ENCODE measurements at regions not wholly inside any gene's neighbourhood (a gene's known extent, or its start where the extent isn't known, plus 50 kb on each side); places are given as distances from the start of the nearest gene placed in this dataset.
"Not testable (repeated sequence)": the region's sequence is repeated elsewhere in the genome, so short reads cannot be mapped to it uniquely, and the experiment has no call there.

GRCh38 chr13:63840551-63841421 is 2425.1 kb upstream of the PCDH20 start:
- TF ChIP-seq CTCF (IDR thresholded peaks at IDR 0.05) (no peak), EP300 (IDR thresholded peaks at IDR 0.05) (no peak), POLR2A (IDR thresholded peaks at IDR 0.05) (no peak)
- no peaks in the 10 kb centered on the region for H3K4me1 ChIP-seq
- no peaks in the 10 kb centered on the region for H3K36me3 ChIP-seq
- no peaks in the 10 kb centered on the region for H3K27me3 ChIP-seq
- WGBS, 2 donors: 93 to 96% methylated on average over 15 to 25 of the region's 44 CpGs
- H3K4me3 ChIP-seq: no peak overlapping the region
- no peak for DNase-seq (ENCODE audit: low spot score in 2 of 2)
- peaks cover 0 to 50% (median 2%) of the 10 kb centered on the region in 4 donors for H3K9me3 ChIP-seq
- no peak overlapping the region for H3K27ac ChIP-seq

GRCh38 chr13:63838366-63839110 is 2422.9 kb upstream of the PCDH20 start:
- Histone ChIP-seq H3K4me1 (no peaks in the 10 kb centered on the region), H3K4me3 (no peak overlapping the region), H3K27ac (no peak overlapping the region), H3K9me3 (peaks cover 0 to 40% (median 0%) of the 10 kb centered on the region in 4 donors), H3K27me3 (no peaks in the 10 kb centered on the region), H3K36me3 (no peaks in the 10 kb centered on the region)
- 92 to 93% methylated on average over 15 to 18 of the region's 18 CpGs for whole genome bisulfite sequencing, 2 donors
- TF ChIP-seq EP300 (IDR thresholded peaks at IDR 0.05) (no peak), POLR2A (IDR thresholded peaks at IDR 0.05) (no peak), CTCF (IDR thresholded peaks at IDR 0.05) (no peak)
- DNase-seq (ENCODE audit: low spot score in 2 of 2): no peak

GRCh38 chr13:63837701-63838100 is 2422.1 kb upstream of the PCDH20 start:
- not testable (repeated sequence) for H3K4me3 ChIP-seq; H3K36me3 ChIP-seq; H3K4me1 ChIP-seq; DNase-seq (ENCODE audit: low spot score in 2 of 2); H3K27ac ChIP-seq; H3K27me3 ChIP-seq
- WGBS, 2 donors: 96% methylated on average over 16 of the region's 21 CpGs; no CpG with 5 or more reads in 1 of the 2 donors
- peaks cover 0 to 39% (median 0%) of the 10 kb centered on the region in 4 donors for H3K9me3 ChIP-seq

GRCh38 chr13:63829609-63830008 is 2414.0 kb upstream of the PCDH20 start:
- not testable (repeated sequence) for H3K27me3 ChIP-seq; DNase-seq (ENCODE audit: low spot score in 2 of 2); H3K9me3 ChIP-seq; H3K27ac ChIP-seq; H3K4me1 ChIP-seq; H3K36me3 ChIP-seq; H3K4me3 ChIP-seq
- WGBS, 2 donors: no CpG with 5 or more reads among the region's 2 CpGs

- not testable (repeated sequence) for H3K36me3 ChIP-seq; H3K27ac ChIP-seq; H3K9me3 ChIP-seq; H3K4me1 ChIP-seq; DNase-seq (ENCODE audit: low spot score in 2 of 2); H3K4me3 ChIP-seq; H3K27me3 ChIP-seq
- WGBS, 2 donors: 67% methylated on average over 5 of the region's 5 CpGs
These were observed 2406.1 kb upstream of the PCDH20 start for GRCh38 chr13:63821785-63822184.

GRCh38 chr13:63811428-63812004 is 2395.9 kb upstream of the PCDH20 start:
- not testable (repeated sequence) for H3K36me3 ChIP-seq; DNase-seq (ENCODE audit: low spot score in 2 of 2); H3K4me1 ChIP-seq; H3K4me3 ChIP-seq; H3K27me3 ChIP-seq; H3K9me3 ChIP-seq; H3K27ac ChIP-seq
- 95 to 97% methylated on average over 41 of the region's 41 CpGs for WGBS, 2 donors

- H3K4me1 ChIP-seq; H3K36me3 ChIP-seq; H3K27me3 ChIP-seq; H3K27ac ChIP-seq; H3K9me3 ChIP-seq; H3K4me3 ChIP-seq; DNase-seq (ENCODE audit: low spot score in 2 of 2): not testable (repeated sequence)
- 80 to 81% methylated on average over 2 of the region's 2 CpGs for WGBS, 2 donors
These were observed 2375.5 kb upstream of the PCDH20 start for GRCh38 chr13:63791134-63791533.
